NCI-H2227 treated with DMSO at 0.1 percent for 48 hours (cell line): ENCODE measurements at regions not wholly inside any gene's neighbourhood (a gene's known extent, or its start where the extent isn't known, plus 50 kb on each side); places are given as distances from the start of the nearest gene placed in this dataset.

Source experiments
- DNase-seq: peaks from one replicate; lab custom pipeline; 2025; lab: John Stamatoyannopoulos, UW

- no peak for DNase-seq
Observed at GRCh38 chr1:208513799-208514198, 269.6 kb upstream of the PLXNA2 start.

GRCh38 chr1:208515129-208515528, 270.9 kb upstream of the PLXNA2 start:
- DNase-seq: no peak

- DNase-seq: no peak
Observed at GRCh38 chr1:208516780-208517179, 272.6 kb upstream of the PLXNA2 start.

- no peak for DNase-seq
Observed at GRCh38 chr1:208520438-208521099, 276.4 kb upstream of the PLXNA2 start.

- no peak for DNase-seq
Observed at GRCh38 chr1:208521534-208521933, 277.4 kb upstream of the PLXNA2 start.

GRCh38 chr1:208523007-208523406, 278.8 kb upstream of the PLXNA2 start:
- DNase-seq: no peak

- DNase-seq: no peak
Observed at GRCh38 chr1:208524376-208524775, 280.2 kb upstream of the PLXNA2 start.

GRCh38 chr1:208524925-208525324, 280.7 kb upstream of the PLXNA2 start:
- no peak for DNase-seq

GRCh38 chr1:208525417-208525816, 281.2 kb upstream of the PLXNA2 start:
- DNase-seq: no peak

GRCh38 chr1:208526613-208527125, 282.5 kb upstream of the PLXNA2 start:
- DNase-seq: peak; percentile 13

GRCh38 chr1:208527156-208527555, 283.0 kb upstream of the PLXNA2 start:
- peak; percentile 80 for DNase-seq

GRCh38 chr1:208528578-208529240, 284.5 kb upstream of the PLXNA2 start:
- no peak for DNase-seq

GRCh38 chr1:208531003-208531750, 287.0 kb upstream of the PLXNA2 start:
- DNase-seq: no peak

- no peak for DNase-seq
Observed at GRCh38 chr1:208533746-208534598, 289.8 kb upstream of the PLXNA2 start.

- no peak for DNase-seq
Observed at GRCh38 chr1:208534599-208534897, 290.4 kb upstream of the PLXNA2 start.

- DNase-seq: no peak
Observed at GRCh38 chr1:208534979-208535378, 290.8 kb upstream of the PLXNA2 start.

GRCh38 chr1:208535511-208535910, 291.3 kb upstream of the PLXNA2 start:
- no peak for DNase-seq

- DNase-seq: no peak
Observed at GRCh38 chr1:208536212-208536611, 292.0 kb upstream of the PLXNA2 start.

- DNase-seq: peak; percentile 80
Observed at GRCh38 chr1:208537198-208537597, 293.0 kb upstream of the PLXNA2 start.

- no peak for DNase-seq
Observed at GRCh38 chr1:208538078-208538477, 293.9 kb upstream of the PLXNA2 start.

GRCh38 chr1:208538587-208538986, 294.4 kb upstream of the PLXNA2 start:
- no peak for DNase-seq

- DNase-seq: no peak
Observed at GRCh38 chr1:208540724-208541123, 296.5 kb upstream of the PLXNA2 start.
